ENCODE measurements at regions not wholly inside any gene's neighbourhood (a gene's known extent, or its start where the extent isn't known, plus 50 kb on each side); places are given as distances from the start of the nearest gene placed in this dataset.

- H3K79me2 ChIP-seq (ENCODE audit: control insufficient read depth, insufficient read depth, low read length, unreplicated experiment), result no peaks in the 10 kb centered on the region
- H3K36me3 ChIP-seq (ENCODE audit: insufficient read depth, low read length), result no peaks in the 10 kb centered on the region
- H3K4me3 ChIP-seq (ENCODE audit: low read depth, low read length), result no peak overlapping the region
- H3K4me1 ChIP-seq (ENCODE audit: control insufficient read depth, insufficient read depth, low read length, unreplicated experiment), result no peaks in the 10 kb centered on the region
- H2AFZ ChIP-seq (ENCODE audit: low read length, unreplicated experiment), result no peak overlapping the region
- no peaks in the 10 kb centered on the region for H3K27me3 ChIP-seq (ENCODE audit: insufficient read depth, low read length)
- no peak overlapping the region for H3K27ac ChIP-seq (ENCODE audit: low read depth, low read length)
Measured at GRCh38 chr13:22455036-22455435, 725.7 kb upstream of the SGCG start.

GRCh38 chr13:22461854-22462490 lies 718.8 kb upstream of the SGCG start:
- no peak overlapping the region for H2AFZ ChIP-seq (ENCODE audit: low read length, unreplicated experiment)

GRCh38 chr13:22463089-22463488 lies 717.7 kb upstream of the SGCG start:
- H3K4me1 ChIP-seq (ENCODE audit: control insufficient read depth, insufficient read depth, low read length, unreplicated experiment), result no peaks in the 10 kb centered on the region
- no peak overlapping the region for H3K27ac ChIP-seq (ENCODE audit: low read depth, low read length)
- H3K27me3 ChIP-seq (ENCODE audit: insufficient read depth, low read length), result no peaks in the 10 kb centered on the region
- H3K4me3 ChIP-seq (ENCODE audit: low read depth, low read length), result no peak overlapping the region
- no peaks in the 10 kb centered on the region for H3K79me2 ChIP-seq (ENCODE audit: control insufficient read depth, insufficient read depth, low read length, unreplicated experiment)
- no peaks in the 10 kb centered on the region for H3K36me3 ChIP-seq (ENCODE audit: insufficient read depth, low read length)
- no peak overlapping the region for H2AFZ ChIP-seq (ENCODE audit: low read length, unreplicated experiment)

More at GRCh38 chr13:22461854-22462490, 718.8 kb upstream of the SGCG start:
- Histone ChIP-seq H3K79me2 (ENCODE audit: control insufficient read depth, insufficient read depth, low read length, unreplicated experiment) (no peaks in the 10 kb centered on the region), H3K4me1 (ENCODE audit: control insufficient read depth, insufficient read depth, low read length, unreplicated experiment) (no peaks in the 10 kb centered on the region), H3K36me3 (ENCODE audit: insufficient read depth, low read length) (no peaks in the 10 kb centered on the region), H3K27ac (ENCODE audit: low read depth, low read length) (no peak overlapping the region), H3K27me3 (ENCODE audit: insufficient read depth, low read length) (no peaks in the 10 kb centered on the region), H3K4me3 (ENCODE audit: low read depth, low read length) (no peak overlapping the region)

- Histone ChIP-seq H3K4me3 (ENCODE audit: low read depth, low read length) (no peak overlapping the region), H3K27ac (ENCODE audit: low read depth, low read length) (no peak overlapping the region), H3K27me3 (ENCODE audit: insufficient read depth, low read length) (no peaks in the 10 kb centered on the region), H2AFZ (ENCODE audit: low read length, unreplicated experiment) (no peak overlapping the region), H3K36me3 (ENCODE audit: insufficient read depth, low read length) (no peaks in the 10 kb centered on the region), H3K79me2 (ENCODE audit: control insufficient read depth, insufficient read depth, low read length, unreplicated experiment) (no peaks in the 10 kb centered on the region), H3K4me1 (ENCODE audit: control insufficient read depth, insufficient read depth, low read length, unreplicated experiment) (no peaks in the 10 kb centered on the region)
Measured at GRCh38 chr13:22468045-22468444, 712.7 kb upstream of the SGCG start.

- H3K27ac ChIP-seq (ENCODE audit: low read depth, low read length), result no peak overlapping the region
- no peaks in the 10 kb centered on the region for H3K36me3 ChIP-seq (ENCODE audit: insufficient read depth, low read length)
- no peaks in the 10 kb centered on the region for H3K79me2 ChIP-seq (ENCODE audit: control insufficient read depth, insufficient read depth, low read length, unreplicated experiment)
- no peaks in the 10 kb centered on the region for H3K4me1 ChIP-seq (ENCODE audit: control insufficient read depth, insufficient read depth, low read length, unreplicated experiment)
- no peak overlapping the region for H3K4me3 ChIP-seq (ENCODE audit: low read depth, low read length)
- no peaks in the 10 kb centered on the region for H3K27me3 ChIP-seq (ENCODE audit: insufficient read depth, low read length)
- no peak overlapping the region for H2AFZ ChIP-seq (ENCODE audit: low read length, unreplicated experiment)
Measured at GRCh38 chr13:22468824-22469223, 712.0 kb upstream of the SGCG start.

- Histone ChIP-seq H3K27ac (ENCODE audit: low read depth, low read length) (no peak overlapping the region), H3K79me2 (ENCODE audit: control insufficient read depth, insufficient read depth, low read length, unreplicated experiment) (no peaks in the 10 kb centered on the region), H3K36me3 (ENCODE audit: insufficient read depth, low read length) (no peaks in the 10 kb centered on the region), H3K27me3 (ENCODE audit: insufficient read depth, low read length) (no peaks in the 10 kb centered on the region), H3K4me3 (ENCODE audit: low read depth, low read length) (no peak overlapping the region), H3K4me1 (ENCODE audit: control insufficient read depth, insufficient read depth, low read length, unreplicated experiment) (no peaks in the 10 kb centered on the region), H2AFZ (ENCODE audit: low read length, unreplicated experiment) (no peak overlapping the region)
Measured at GRCh38 chr13:22469452-22469851, 711.3 kb upstream of the SGCG start.

- H3K4me1 ChIP-seq (ENCODE audit: control insufficient read depth, insufficient read depth, low read length, unreplicated experiment), result no peaks in the 10 kb centered on the region
- no peaks in the 10 kb centered on the region for H3K36me3 ChIP-seq (ENCODE audit: insufficient read depth, low read length)
- H3K4me3 ChIP-seq (ENCODE audit: low read depth, low read length), result no peak overlapping the region
- H2AFZ ChIP-seq (ENCODE audit: low read length, unreplicated experiment), result no peak overlapping the region
- H3K27ac ChIP-seq (ENCODE audit: low read depth, low read length), result no peak overlapping the region
- H3K79me2 ChIP-seq (ENCODE audit: control insufficient read depth, insufficient read depth, low read length, unreplicated experiment), result no peaks in the 10 kb centered on the region
- H3K27me3 ChIP-seq (ENCODE audit: insufficient read depth, low read length), result no peaks in the 10 kb centered on the region
Measured at GRCh38 chr13:22470075-22470474, 710.7 kb upstream of the SGCG start.

GRCh38 chr13:22482496-22483000 lies 698.2 kb upstream of the SGCG start:
- Histone ChIP-seq H2AFZ (ENCODE audit: low read length, unreplicated experiment) (no peak overlapping the region), H3K4me3 (ENCODE audit: low read depth, low read length) (no peak overlapping the region), H3K79me2 (ENCODE audit: control insufficient read depth, insufficient read depth, low read length, unreplicated experiment) (no peaks in the 10 kb centered on the region), H3K36me3 (ENCODE audit: insufficient read depth, low read length) (no peaks in the 10 kb centered on the region), H3K27ac (ENCODE audit: low read depth, low read length) (no peak overlapping the region), H3K27me3 (ENCODE audit: insufficient read depth, low read length) (no peaks in the 10 kb centered on the region), H3K4me1 (ENCODE audit: control insufficient read depth, insufficient read depth, low read length, unreplicated experiment) (no peaks in the 10 kb centered on the region)

GRCh38 chr13:22483276-22483675 lies 697.5 kb upstream of the SGCG start:
- no peak overlapping the region for H2AFZ ChIP-seq (ENCODE audit: low read length, unreplicated experiment)
- no peaks in the 10 kb centered on the region for H3K4me1 ChIP-seq (ENCODE audit: control insufficient read depth, insufficient read depth, low read length, unreplicated experiment)
- H3K79me2 ChIP-seq (ENCODE audit: control insufficient read depth, insufficient read depth, low read length, unreplicated experiment), result no peaks in the 10 kb centered on the region
- H3K27me3 ChIP-seq (ENCODE audit: insufficient read depth, low read length), result no peaks in the 10 kb centered on the region
- H3K36me3 ChIP-seq (ENCODE audit: insufficient read depth, low read length), result no peaks in the 10 kb centered on the region
- no peak overlapping the region for H3K27ac ChIP-seq (ENCODE audit: low read depth, low read length)
- H3K4me3 ChIP-seq (ENCODE audit: low read depth, low read length), result no peak overlapping the region

- no peak overlapping the region for H3K4me3 ChIP-seq (ENCODE audit: low read depth, low read length)
- H3K27me3 ChIP-seq (ENCODE audit: insufficient read depth, low read length), result no peaks in the 10 kb centered on the region
- H3K79me2 ChIP-seq (ENCODE audit: control insufficient read depth, insufficient read depth, low read length, unreplicated experiment), result no peaks in the 10 kb centered on the region
- no peaks in the 10 kb centered on the region for H3K4me1 ChIP-seq (ENCODE audit: control insufficient read depth, insufficient read depth, low read length, unreplicated experiment)
- no peak overlapping the region for H3K27ac ChIP-seq (ENCODE audit: low read depth, low read length)
- H2AFZ ChIP-seq (ENCODE audit: low read length, unreplicated experiment), result no peak overlapping the region
- no peaks in the 10 kb centered on the region for H3K36me3 ChIP-seq (ENCODE audit: insufficient read depth, low read length)
Measured at GRCh38 chr13:22486490-22486889, 694.3 kb upstream of the SGCG start.

GRCh38 chr13:22487932-22488331 lies 692.8 kb upstream of the SGCG start:
- Histone ChIP-seq H3K4me3 (ENCODE audit: low read depth, low read length) (no peak overlapping the region), H3K36me3 (ENCODE audit: insufficient read depth, low read length) (no peaks in the 10 kb centered on the region), H3K27ac (ENCODE audit: low read depth, low read length) (no peak overlapping the region), H3K4me1 (ENCODE audit: control insufficient read depth, insufficient read depth, low read length, unreplicated experiment) (no peaks in the 10 kb centered on the region), H3K27me3 (ENCODE audit: insufficient read depth, low read length) (no peaks in the 10 kb centered on the region), H2AFZ (ENCODE audit: low read length, unreplicated experiment) (no peak overlapping the region), H3K79me2 (ENCODE audit: control insufficient read depth, insufficient read depth, low read length, unreplicated experiment) (no peaks in the 10 kb centered on the region)
